A549 (cell line): ENCODE measurements at regions not wholly inside any gene's neighbourhood (a gene's known extent, or its start where the extent isn't known, plus 50 kb on each side); places are given as distances from the start of the nearest gene placed in this dataset.

Experiments
- ATAC-seq, 2 experiments: fragments of 200-7000 bp in 1 of 2; fragments of >200 bp in 1 of 2; cut with Nextera tagmentation in 1 of 2; cut with Tn5 transposase in 1 of 2; 3 replicates each; pipeline versions ENCODE4 v1.8.0 to v1.9.1; 2018 to 2020; ENCODE audit warnings: mild to moderate bottlenecking in 1 of 2, moderate library complexity in 1 of 2
- CTCF ChIA-PET: fragments of 300-600 bp; sonication (Branson Sonifier 250); formaldehyde crosslinking; extraction: SDS; loops from one replicate; lab custom pipeline; 2021; ENCODE audit warnings: antibody characterized with exemption, inconsistent platforms; lab: Yijun Ruan, JAX
- POLR2A ChIA-PET: fragments of 350-600 bp; formaldehyde crosslinking; extraction: SDS; loops from one replicate; lab custom pipeline; 2021; ENCODE audit warnings: antibody characterized with exemption, inconsistent platforms; lab: Yijun Ruan, JAX
- DNase-seq, 2 experiments: peaks; one replicate each; pipeline versions ENCODE4 v3.0.0 to v3.0.0-alpha.2; 2011 to 2016; ENCODE audit warnings: low read depth in 1 of 2, low spot score in 1 of 2
- FAIRE-seq: peaks from 2 replicates; lab custom pipeline; 2011; peaks lifted over from hg19 to GRCh38; lab: Jason Lieb, UNC
- H3K27ac ChIP-seq, 2 experiments: fragments of >200 bp; sonication (Bioruptor Twin); formaldehyde crosslinking; 3 replicates each; pipeline ENCODE4 v1.5.1; 2016 to 2017
- H3K4me1 ChIP-seq: fragments of >200 bp; sonication (Bioruptor Twin); formaldehyde crosslinking; 3 replicates; pipeline ENCODE4 v1.6.1; 2016
- H3K4me2 ChIP-seq: fragments of >200 bp; sonication (Bioruptor Twin); formaldehyde crosslinking; 3 replicates; pipeline ENCODE4 v1.6.1; 2016
- H3K4me3 ChIP-seq: fragments of >200 bp; sonication (Bioruptor Twin); formaldehyde crosslinking; 3 replicates; pipeline ENCODE4 v1.5.1; 2016
- H3K9me3 ChIP-seq: fragments of >200 bp; sonication (Bioruptor Twin); formaldehyde crosslinking; 3 replicates; pipeline ENCODE4 v1.6.1; 2016
- CBX2 ChIP-seq: fragments of 200-600 bp; sonication (generic); IDR thresholded peaks from 2 replicates; pipeline ENCODE4 v1.6.1; 2016; ENCODE audit warnings: low read depth, mild to moderate bottlenecking, borderline replicate concordance
- CBX8 ChIP-seq: fragments of 200-600 bp; sonication (generic); IDR thresholded peaks from 2 replicates; pipeline ENCODE4 v1.6.1; 2016
- E2F6 ChIP-seq: IDR thresholded peaks from 2 replicates; pipeline ENCODE4 v1.6.1; 2012; ENCODE audit warnings: low read depth, borderline replicate concordance
- EHMT2 ChIP-seq: fragments of 200-600 bp; sonication (generic); IDR thresholded peaks from 2 replicates; pipeline ENCODE4 v1.6.1; 2016; ENCODE audit warnings: antibody characterized with exemption, low read depth, mild to moderate bottlenecking, moderate library complexity
- EP300 ChIP-seq, 2 experiments: fragments of >200 bp; sonication (Bioruptor Twin); formaldehyde crosslinking; IDR thresholded peaks; 2 replicates in 1 of 2; 3 replicates in 1 of 2; pipeline ENCODE4 v1.6.1; 2016 to 2017
- FOSL2 ChIP-seq, 2 experiments: fragments of 450-650 bp in 1 of 2; fragments of >200 bp in 1 of 2; sonication (Bioruptor Twin) in 1 of 2; formaldehyde crosslinking; IDR thresholded peaks; 2 replicates each; pipeline versions ENCODE4 v1.5.0 to v1.6.1; 2016 to 2020; ENCODE audit warnings: mild to moderate bottlenecking in 1 of 2, moderate library complexity in 1 of 2
- GATA3 ChIP-seq: IDR thresholded peaks from 2 replicates; pipeline ENCODE4 v1.6.1; 2012; ENCODE audit warnings: borderline replicate concordance
- HOXA7 ChIP-seq: fragments of 250-450 bp; sonication (Bioruptor Pico); IDR thresholded peaks from 2 replicates; pipeline ENCODE4 v1.5.0; 2020; ENCODE audit warnings: mild to moderate bottlenecking, moderate library complexity
- JUN ChIP-seq, 2 experiments: fragments of >200 bp; sonication (Bioruptor Twin); formaldehyde crosslinking; IDR thresholded peaks; 2 replicates in 1 of 2; 3 replicates in 1 of 2; pipeline ENCODE4 v1.6.1; 2016 to 2017
- KDM5A ChIP-seq: fragments of 200-600 bp; sonication (generic); IDR thresholded peaks from 2 replicates; pipeline ENCODE4 v1.6.1; 2016; ENCODE audit warnings: antibody characterized with exemption, mild to moderate bottlenecking
- MAFK ChIP-seq: fragments of 450-650 bp; IDR thresholded peaks from 2 replicates; pipeline ENCODE4 v1.6.1; 2014; ENCODE audit not compliant: partially characterized antibody
- MAX ChIP-seq: IDR thresholded peaks from 2 replicates; pipeline ENCODE4 v1.6.1; 2012
- MYC ChIP-seq: IDR thresholded peaks from 2 replicates; pipeline ENCODE4 v1.6.1; 2012; ENCODE audit warnings: mild to moderate bottlenecking, inconsistent platforms, low read length, improper control_type of control experiment, borderline replicate concordance
- NR3C1 ChIP-seq: fragments of >200 bp; sonication (Bioruptor Twin); formaldehyde crosslinking; IDR thresholded peaks from 3 replicates; pipeline ENCODE4 v1.6.1; 2017
- PHF8 ChIP-seq: fragments of 200-600 bp; sonication (generic); IDR thresholded peaks from 2 replicates; pipeline ENCODE4 v1.6.1; 2016; ENCODE audit warnings: low read depth, mild to moderate bottlenecking, antibody characterized with exemption, moderate library complexity, borderline replicate concordance
- RAD21 ChIP-seq, 2 experiments: fragments of >200 bp in 1 of 2; sonication (Bioruptor Twin) in 1 of 2; formaldehyde crosslinking in 1 of 2; IDR thresholded peaks in 1 of 2; conservative IDR thresholded peaks in 1 of 2; 2 replicates in 1 of 2; 3 replicates in 1 of 2; pipeline ENCODE4 v1.6.1; 2012 to 2018; ENCODE audit warnings: inconsistent platforms in 1 of 2
- RCOR1 ChIP-seq: fragments of 150-350 bp; IDR thresholded peaks from 2 replicates; pipeline ENCODE4 v1.6.1; 2014; ENCODE audit warnings: antibody characterized with exemption, low read length, low read depth
- RNF2 ChIP-seq: fragments of 200-600 bp; sonication (generic); IDR thresholded peaks from 2 replicates; pipeline ENCODE4 v1.6.1; 2016; ENCODE audit warnings: low read depth, mild to moderate bottlenecking, antibody characterized with exemption, moderate library complexity, borderline replicate concordance
- SMC3 ChIP-seq: fragments of >200 bp; sonication (Bioruptor Twin); formaldehyde crosslinking; IDR thresholded peaks from 3 replicates; pipeline ENCODE4 v1.6.1; 2018; ENCODE audit warnings: inconsistent platforms
- TFCP2L1 ChIP-seq: fragments of 250-450 bp; sonication (Bioruptor Pico); IDR thresholded peaks from 2 replicates; pipeline ENCODE4 v1.5.0; 2021; ENCODE audit warnings: mild to moderate bottlenecking
- ZC3H11A ChIP-seq: fragments of 450-650 bp; IDR thresholded peaks from 2 replicates; pipeline ENCODE4 v1.6.1; 2014; ENCODE audit warnings: antibody characterized with exemption, mild to moderate bottlenecking
- WGBS: methylation state at CpG from one replicate; pipeline ENCODE4 v1.1.6; 2017; ENCODE audit errors: missing lambda C conversion rate; 5-methylcytosine and 5-hydroxymethylcytosine counted together
- TF ChIP-seq, protein P1 (sequence below): fragments of 250-450 bp; sonication (Bioruptor Pico); IDR thresholded peaks from 2 replicates; pipeline ENCODE4 v1.5.0; 2021; ENCODE audit warnings: mild to moderate bottlenecking, moderate library complexity, borderline replicate concordance
- TF ChIP-seq, protein P2 (sequence below): fragments of >200 bp; sonication (Bioruptor Twin); formaldehyde crosslinking; IDR thresholded peaks from 3 replicates; pipeline ENCODE4 v1.6.1; 2016
- TF ChIP-seq, protein P3 (sequence below): fragments of >200 bp; sonication (Bioruptor Twin); formaldehyde crosslinking; IDR thresholded peaks from 3 replicates; pipeline ENCODE4 v1.5.1; 2016
- TF ChIP-seq, protein P4 (sequence below): fragments of 150-350 bp; IDR thresholded peaks from 2 replicates; pipeline ENCODE4 v1.6.1; 2014; ENCODE audit warnings: low read depth, mild to moderate bottlenecking, low read length

DNA sequence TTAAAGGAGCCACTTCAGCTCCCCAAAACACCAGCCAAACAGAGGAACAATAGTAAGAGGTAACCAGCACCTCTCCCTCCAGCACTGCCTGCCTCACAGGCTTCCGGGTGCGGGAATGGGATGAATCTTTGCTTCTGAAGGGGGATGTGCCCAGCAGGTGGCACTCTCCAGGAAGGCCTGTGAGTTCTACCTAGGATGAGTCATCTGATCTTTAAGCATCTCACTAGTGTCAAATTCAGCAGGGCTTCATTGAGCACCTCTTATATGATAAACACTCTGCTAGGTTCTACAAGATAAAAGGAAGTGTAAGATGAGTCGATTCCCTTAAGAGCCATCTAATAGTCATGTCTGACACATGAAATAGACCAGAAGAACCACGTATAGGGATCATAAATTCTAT lies 237.4 kb upstream of the UMPS start:
- TF ChIP-seq RAD21 (conservative IDR thresholded peaks at IDR 0.05 in 1 of 2, IDR thresholded peaks at IDR 0.05 in 1 of 2) (peak; percentile 42 to 46; a peak in 3 of 5 replicates), CBX2 (no peak), KDM5A (no peak), EP300 (IDR thresholded peaks at IDR 0.05) (no peak), RCOR1 (no peak), HOXA7 (CRISPR knock-in tag) (no peak), SMC3 (peak; percentile 67), FOSL2 (IDR thresholded peaks at IDR 0.05) (0 out of 2 replicates have a peak, but pooled peaks have one; percentile 40), FOSL2 (CRISPR knock-in tag; IDR thresholded peaks at IDR 0.05) (peak; percentile 87), EHMT2 (no peak)
- TF ChIP-seq, protein P1, sequence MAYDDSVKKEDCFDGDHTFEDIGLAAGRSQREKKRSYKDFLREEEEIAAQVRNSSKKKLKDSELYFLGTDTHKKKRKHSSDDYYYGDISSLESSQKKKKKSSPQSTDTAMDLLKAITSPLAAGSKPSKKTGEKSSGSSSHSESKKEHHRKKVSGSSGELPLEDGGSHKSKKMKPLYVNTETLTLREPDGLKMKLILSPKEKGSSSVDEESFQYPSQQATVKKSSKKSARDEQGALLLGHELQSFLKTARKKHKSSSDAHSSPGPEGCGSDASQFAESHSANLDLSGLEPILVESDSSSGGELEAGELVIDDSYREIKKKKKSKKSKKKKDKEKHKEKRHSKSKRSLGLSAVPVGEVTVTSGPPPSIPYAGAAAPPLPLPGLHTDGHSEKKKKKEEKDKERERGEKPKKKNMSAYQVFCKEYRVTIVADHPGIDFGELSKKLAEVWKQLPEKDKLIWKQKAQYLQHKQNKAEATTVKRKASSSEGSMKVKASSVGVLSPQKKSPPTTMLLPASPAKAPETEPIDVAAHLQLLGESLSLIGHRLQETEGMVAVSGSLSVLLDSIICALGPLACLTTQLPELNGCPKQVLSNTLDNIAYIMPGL (CRISPR knock-in tag), result no peak
- TF ChIP-seq, protein P2, sequence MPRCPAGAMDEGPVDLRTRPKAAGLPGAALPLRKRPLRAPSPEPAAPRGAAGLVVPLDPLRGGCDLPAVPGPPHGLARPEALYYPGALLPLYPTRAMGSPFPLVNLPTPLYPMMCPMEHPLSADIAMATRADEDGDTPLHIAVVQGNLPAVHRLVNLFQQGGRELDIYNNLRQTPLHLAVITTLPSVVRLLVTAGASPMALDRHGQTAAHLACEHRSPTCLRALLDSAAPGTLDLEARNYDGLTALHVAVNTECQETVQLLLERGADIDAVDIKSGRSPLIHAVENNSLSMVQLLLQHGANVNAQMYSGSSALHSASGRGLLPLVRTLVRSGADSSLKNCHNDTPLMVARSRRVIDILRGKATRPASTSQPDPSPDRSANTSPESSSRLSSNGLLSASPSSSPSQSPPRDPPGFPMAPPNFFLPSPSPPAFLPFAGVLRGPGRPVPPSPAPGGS, result no peak
- TF ChIP-seq, protein P3, sequence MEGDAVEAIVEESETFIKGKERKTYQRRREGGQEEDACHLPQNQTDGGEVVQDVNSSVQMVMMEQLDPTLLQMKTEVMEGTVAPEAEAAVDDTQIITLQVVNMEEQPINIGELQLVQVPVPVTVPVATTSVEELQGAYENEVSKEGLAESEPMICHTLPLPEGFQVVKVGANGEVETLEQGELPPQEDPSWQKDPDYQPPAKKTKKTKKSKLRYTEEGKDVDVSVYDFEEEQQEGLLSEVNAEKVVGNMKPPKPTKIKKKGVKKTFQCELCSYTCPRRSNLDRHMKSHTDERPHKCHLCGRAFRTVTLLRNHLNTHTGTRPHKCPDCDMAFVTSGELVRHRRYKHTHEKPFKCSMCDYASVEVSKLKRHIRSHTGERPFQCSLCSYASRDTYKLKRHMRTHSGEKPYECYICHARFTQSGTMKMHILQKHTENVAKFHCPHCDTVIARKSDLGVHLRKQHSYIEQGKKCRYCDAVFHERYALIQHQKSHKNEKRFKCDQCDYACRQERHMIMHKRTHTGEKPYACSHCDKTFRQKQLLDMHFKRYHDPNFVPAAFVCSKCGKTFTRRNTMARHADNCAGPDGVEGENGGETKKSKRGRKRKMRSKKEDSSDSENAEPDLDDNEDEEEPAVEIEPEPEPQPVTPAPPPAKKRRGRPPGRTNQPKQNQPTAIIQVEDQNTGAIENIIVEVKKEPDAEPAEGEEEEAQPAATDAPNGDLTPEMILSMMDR, result peak; percentile 52
- TF ChIP-seq, all 56 proteins: peak for 4
- Histone ChIP-seq H3K27ac (no peak overlapping the region), H3K4me2 (no peak overlapping the region), H3K4me3 (no peak overlapping the region), H3K4me1 (no peaks in the 10 kb centered on the region), H3K9me3 (no peaks in the 10 kb centered on the region)
- peak; percentile 64 to 85 for DNase-seq
- CTCF ChIA-PET, result interaction anchor here (0.6 to 2.8 kb wide), 4 partner anchors 48 to 196 kb away, joined by 3 to 21 read pairs (median 7); no protein-coding TSS in a partner anchor
- POLR2A ChIA-PET, result no interaction called here
- peak; percentile 81 to 93 for ATAC-seq
- 27% methylated on average over 4 of the region's 4 CpGs for WGBS
- no peak for FAIRE-seq

- Histone ChIP-seq H3K4me1 (no peaks in the 10 kb centered on the region), H3K4me2 (no peak overlapping the region), H3K27ac (no peak overlapping the region), H3K4me3 (no peak overlapping the region), H3K9me3 (no peaks in the 10 kb centered on the region)
- FAIRE-seq (no peak), ATAC-seq (no peak), DNase-seq (no peak)
- CTCF ChIA-PET, result no interaction called here
- 20% methylated on average over 2 of the region's 2 CpGs for WGBS
- POLR2A ChIA-PET, result no interaction called here
- TF ChIP-seq CBX8 (no peak), MAX (no peak), GATA3 (no peak), NR3C1 (no peak), TFCP2L1 (no peak), EP300 (IDR thresholded peaks at IDR 0.05) (no peak), CBX2 (no peak), E2F6 (no peak), MYC (no peak), RNF2 (no peak), JUN (IDR thresholded peaks at IDR 0.05) (no peak), MAFK (no peak), PHF8 (no peak), ZC3H11A (no peak)
- TF ChIP-seq, protein P3, result no peak
- TF ChIP-seq, protein P4, sequence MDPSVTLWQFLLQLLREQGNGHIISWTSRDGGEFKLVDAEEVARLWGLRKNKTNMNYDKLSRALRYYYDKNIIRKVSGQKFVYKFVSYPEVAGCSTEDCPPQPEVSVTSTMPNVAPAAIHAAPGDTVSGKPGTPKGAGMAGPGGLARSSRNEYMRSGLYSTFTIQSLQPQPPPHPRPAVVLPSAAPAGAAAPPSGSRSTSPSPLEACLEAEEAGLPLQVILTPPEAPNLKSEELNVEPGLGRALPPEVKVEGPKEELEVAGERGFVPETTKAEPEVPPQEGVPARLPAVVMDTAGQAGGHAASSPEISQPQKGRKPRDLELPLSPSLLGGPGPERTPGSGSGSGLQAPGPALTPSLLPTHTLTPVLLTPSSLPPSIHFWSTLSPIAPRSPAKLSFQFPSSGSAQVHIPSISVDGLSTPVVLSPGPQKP, result no peak
Measured at GRCh38 chr3:124496061-124496460, 234.2 kb upstream of the UMPS start.
